ENCODE measurements at regions not wholly inside any gene's neighbourhood (a gene's known extent, or its start where the extent isn't known, plus 50 kb on each side); places are given as distances from the start of the nearest gene placed in this dataset.
A peak's percentile ranks its signal among the peaks of the same experiment; 100 is the strongest.

DNA sequence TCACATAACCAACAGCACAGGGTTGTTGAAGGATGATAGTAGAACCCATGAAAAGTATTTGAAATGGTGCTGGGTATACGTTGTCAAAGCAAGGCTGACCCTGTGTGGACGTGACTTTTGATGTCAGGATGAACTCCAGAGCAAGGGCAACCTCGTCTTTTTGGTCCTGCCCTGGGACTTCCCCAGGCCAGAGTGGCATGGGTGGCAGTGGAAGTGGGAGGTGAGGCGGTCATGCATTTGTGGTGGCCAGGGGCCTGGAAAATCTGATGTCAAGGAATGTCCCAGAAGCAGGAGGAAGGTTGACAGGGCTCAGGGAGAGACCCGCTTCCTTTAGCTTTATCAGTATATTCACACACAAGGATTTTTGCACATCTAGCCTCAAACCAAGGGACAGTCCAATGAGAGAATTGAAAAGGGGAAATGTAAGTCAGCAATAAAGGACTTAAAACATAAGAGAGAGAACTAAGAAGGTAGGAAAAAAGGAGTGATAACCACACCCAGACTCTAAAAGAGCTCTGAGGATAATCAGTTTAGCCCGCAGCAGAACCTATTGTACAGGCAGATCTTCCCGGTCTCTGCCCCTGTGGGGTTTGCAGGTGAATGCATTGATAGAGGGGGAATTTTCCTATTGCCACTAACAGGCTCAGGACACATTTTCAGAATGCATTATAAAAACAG is 98.8 kb upstream of the HDGFL1 start:
- Histone ChIP-seq H3K4me3 (no peak overlapping the region), H3K36me3 (no peaks in the 10 kb centered on the region), H3K27me3 (no peaks in the 10 kb centered on the region), H3K27ac (no peak overlapping the region), H3K9me3 (ENCODE audit: low read depth) (no peaks in the 10 kb centered on the region), H3K4me1 (ENCODE audit: low read depth) (no peaks in the 10 kb centered on the region)
- TF ChIP-seq, protein P1, sequence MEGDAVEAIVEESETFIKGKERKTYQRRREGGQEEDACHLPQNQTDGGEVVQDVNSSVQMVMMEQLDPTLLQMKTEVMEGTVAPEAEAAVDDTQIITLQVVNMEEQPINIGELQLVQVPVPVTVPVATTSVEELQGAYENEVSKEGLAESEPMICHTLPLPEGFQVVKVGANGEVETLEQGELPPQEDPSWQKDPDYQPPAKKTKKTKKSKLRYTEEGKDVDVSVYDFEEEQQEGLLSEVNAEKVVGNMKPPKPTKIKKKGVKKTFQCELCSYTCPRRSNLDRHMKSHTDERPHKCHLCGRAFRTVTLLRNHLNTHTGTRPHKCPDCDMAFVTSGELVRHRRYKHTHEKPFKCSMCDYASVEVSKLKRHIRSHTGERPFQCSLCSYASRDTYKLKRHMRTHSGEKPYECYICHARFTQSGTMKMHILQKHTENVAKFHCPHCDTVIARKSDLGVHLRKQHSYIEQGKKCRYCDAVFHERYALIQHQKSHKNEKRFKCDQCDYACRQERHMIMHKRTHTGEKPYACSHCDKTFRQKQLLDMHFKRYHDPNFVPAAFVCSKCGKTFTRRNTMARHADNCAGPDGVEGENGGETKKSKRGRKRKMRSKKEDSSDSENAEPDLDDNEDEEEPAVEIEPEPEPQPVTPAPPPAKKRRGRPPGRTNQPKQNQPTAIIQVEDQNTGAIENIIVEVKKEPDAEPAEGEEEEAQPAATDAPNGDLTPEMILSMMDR (IDR thresholded peaks at IDR 0.05; ENCODE audit: low read depth, low read length) = no peak
- no peak for DNase-seq (ENCODE audit: low read depth in 1 of 2, low spot score in 1 of 2)

DNA sequence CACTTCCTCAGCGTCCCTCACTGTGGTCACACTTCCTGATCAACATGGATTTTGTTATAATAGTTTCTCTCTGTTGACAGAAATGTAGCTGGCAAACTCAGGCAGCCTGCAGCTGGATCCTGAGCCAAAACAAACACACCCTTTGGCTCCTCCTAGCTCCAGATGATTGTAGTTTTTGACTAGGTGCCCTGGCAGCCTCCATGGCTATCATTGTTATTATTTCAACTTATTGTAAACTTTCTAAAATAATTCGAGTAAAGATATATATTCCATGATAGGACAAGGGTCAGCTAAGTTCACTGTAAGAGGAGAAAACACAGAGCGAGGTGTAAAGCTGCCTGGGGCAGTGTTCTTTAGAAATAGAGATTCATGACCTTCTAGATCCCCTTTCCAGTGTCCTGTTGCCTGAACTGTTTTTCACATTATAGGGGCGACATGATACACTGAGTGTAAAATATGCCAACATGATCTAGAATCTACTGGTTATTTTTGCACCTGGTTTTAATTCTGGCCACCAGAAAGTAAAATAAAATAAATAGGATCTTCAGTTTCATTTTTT is 98.2 kb upstream of the HDGFL1 start:
- no peaks in the 10 kb centered on the region for H3K9me3 ChIP-seq (ENCODE audit: low read depth)
- TF ChIP-seq, protein P1 (IDR thresholded peaks at IDR 0.05; ENCODE audit: low read depth, low read length) = peak; percentile 20
- peak; percentile 24 to 72 for DNase-seq (ENCODE audit: low read depth in 1 of 2, low spot score in 1 of 2)
- H3K36me3 ChIP-seq = no peaks in the 10 kb centered on the region
- H3K27ac ChIP-seq = no peak overlapping the region
- no peaks in the 10 kb centered on the region for H3K4me1 ChIP-seq (ENCODE audit: low read depth)
- no peaks in the 10 kb centered on the region for H3K27me3 ChIP-seq
- no peak overlapping the region for H3K4me3 ChIP-seq

DNA sequence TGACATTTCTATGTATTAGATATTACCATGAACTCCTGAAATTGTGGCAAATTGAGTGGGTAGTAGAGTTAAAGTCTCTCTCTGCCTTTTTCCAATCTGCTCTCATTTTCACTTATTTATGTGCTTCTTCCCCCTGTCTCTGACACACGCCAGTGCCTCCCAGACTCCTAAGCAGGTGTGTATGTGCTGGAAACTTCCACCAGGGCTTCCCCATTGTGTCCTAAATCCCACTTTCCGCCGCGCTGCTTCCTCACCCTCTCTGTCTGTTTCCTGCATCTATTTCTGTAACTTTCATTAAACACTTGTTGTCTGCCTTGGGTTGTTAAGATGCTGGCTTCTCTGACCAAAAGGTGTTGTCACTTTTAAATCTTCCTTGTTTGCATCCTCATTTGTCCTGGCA is 97.6 kb upstream of the HDGFL1 start:
- Histone ChIP-seq H3K4me3 (no peak overlapping the region), H3K4me1 (ENCODE audit: low read depth) (no peaks in the 10 kb centered on the region), H3K27me3 (no peaks in the 10 kb centered on the region), H3K9me3 (ENCODE audit: low read depth) (no peaks in the 10 kb centered on the region), H3K36me3 (no peaks in the 10 kb centered on the region), H3K27ac (no peak overlapping the region)
- no peak for DNase-seq (ENCODE audit: low read depth in 1 of 2, low spot score in 1 of 2)
- TF ChIP-seq, protein P1 (IDR thresholded peaks at IDR 0.05; ENCODE audit: low read depth, low read length) = no peak

DNA sequence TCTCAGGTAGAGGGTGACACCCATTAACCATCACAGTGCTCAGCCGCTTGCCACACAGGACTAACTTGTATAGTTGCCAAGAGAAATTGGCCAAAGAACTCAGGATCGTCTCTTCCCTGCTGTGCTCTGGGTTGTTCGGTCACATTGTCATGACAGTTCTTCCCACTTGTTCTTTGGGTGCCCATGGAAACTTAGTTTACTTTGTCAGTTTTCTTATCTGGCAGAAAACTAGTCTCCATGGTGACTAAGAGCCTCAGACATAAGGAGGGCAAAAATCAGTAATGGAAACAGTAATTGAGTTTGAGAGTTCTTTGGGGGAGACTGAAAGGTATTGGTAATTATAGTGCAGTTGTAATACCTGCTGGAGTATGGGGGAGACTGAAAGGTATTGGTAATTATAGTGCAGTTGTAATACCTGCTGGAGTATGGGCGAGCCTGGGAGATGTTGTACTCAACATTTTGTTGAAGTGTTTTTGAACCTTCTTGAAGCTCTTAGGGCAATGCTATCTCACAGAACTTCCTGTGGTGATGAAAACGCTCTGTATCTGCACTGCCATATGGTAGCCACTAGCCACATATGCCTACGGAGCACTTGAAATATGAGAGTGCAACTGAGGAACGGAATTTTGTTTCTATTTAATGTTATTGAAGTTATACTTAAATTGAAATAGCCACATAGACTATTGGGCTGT is 95.2 kb upstream of the HDGFL1 start:
- no peak overlapping the region for H3K27ac ChIP-seq
- no peaks in the 10 kb centered on the region for H3K27me3 ChIP-seq
- no peaks in the 10 kb centered on the region for H3K9me3 ChIP-seq (ENCODE audit: low read depth)
- DNase-seq (ENCODE audit: low read depth in 1 of 2, low spot score in 1 of 2) = no peak
- no peaks in the 10 kb centered on the region for H3K36me3 ChIP-seq
- H3K4me3 ChIP-seq = no peak overlapping the region
- peaks cover 4% of the 10 kb centered on the region for H3K4me1 ChIP-seq (ENCODE audit: low read depth)
- TF ChIP-seq, protein P1 (IDR thresholded peaks at IDR 0.05; ENCODE audit: low read depth, low read length) = no peak

DNA sequence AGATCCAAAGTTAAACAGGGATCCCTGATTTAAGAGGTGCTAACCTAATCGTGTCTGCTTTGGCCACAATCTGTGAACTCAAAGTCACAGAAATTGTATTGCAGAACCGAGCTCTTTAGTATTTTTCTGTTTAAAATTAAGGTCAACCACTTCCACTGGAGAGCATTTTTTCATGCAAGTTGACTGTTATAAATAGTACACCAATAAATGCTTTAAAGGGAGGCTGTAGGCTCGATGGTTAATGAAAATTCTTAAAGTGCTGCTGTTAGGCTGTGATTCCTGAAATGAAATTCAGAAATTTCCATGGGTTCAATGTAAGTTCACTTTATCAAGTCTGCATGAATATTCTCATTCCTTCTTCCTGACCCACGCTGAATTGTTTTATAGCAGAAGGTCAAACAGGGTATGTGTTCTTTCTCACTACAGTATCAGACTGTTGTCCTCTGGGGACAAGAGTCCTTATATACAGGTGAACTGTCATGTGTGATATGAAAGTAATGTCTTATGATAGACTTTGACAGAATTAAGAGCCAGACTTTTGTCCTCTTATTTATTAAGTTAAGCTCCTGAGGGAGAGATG is 92.5 kb upstream of the HDGFL1 start:
- TF ChIP-seq, protein P1 (IDR thresholded peaks at IDR 0.05; ENCODE audit: low read depth, low read length) = no peak
- Histone ChIP-seq H3K9me3 (ENCODE audit: low read depth) (no peaks in the 10 kb centered on the region), H3K4me1 (ENCODE audit: low read depth) (peaks cover 4% of the 10 kb centered on the region), H3K36me3 (no peaks in the 10 kb centered on the region), H3K27me3 (no peaks in the 10 kb centered on the region), H3K27ac (no peak overlapping the region), H3K4me3 (no peak overlapping the region)
- no peak for DNase-seq (ENCODE audit: low read depth in 1 of 2, low spot score in 1 of 2)
